ENCODE measurements at regions not wholly inside any gene's neighbourhood (a gene's known extent, or its start where the extent isn't known, plus 50 kb on each side); places are given as distances from the start of the nearest gene placed in this dataset.

- H3K27ac Mint-ChIP-seq: peak overlapping the region; percentile 51
- intact Hi-C loops (cut with micrococcal nuclease): no loop called here
- peaks cover 25% of the 10 kb centered on the region for H3K4me1 Mint-ChIP-seq (ENCODE audit: low read depth)
- H3K36me3 Mint-ChIP-seq (ENCODE audit: low read depth): no peaks in the 10 kb centered on the region
- H3K4me3 Mint-ChIP-seq: no peak overlapping the region
- peaks cover under 1% of the 10 kb centered on the region for H3K9me3 Mint-ChIP-seq
- peaks cover 15% of the 10 kb centered on the region for H3K27me3 Mint-ChIP-seq
These were observed 276.9 kb upstream of the RUNX1 start for GRCh38 chr21:35325953-35326352.

DNA sequence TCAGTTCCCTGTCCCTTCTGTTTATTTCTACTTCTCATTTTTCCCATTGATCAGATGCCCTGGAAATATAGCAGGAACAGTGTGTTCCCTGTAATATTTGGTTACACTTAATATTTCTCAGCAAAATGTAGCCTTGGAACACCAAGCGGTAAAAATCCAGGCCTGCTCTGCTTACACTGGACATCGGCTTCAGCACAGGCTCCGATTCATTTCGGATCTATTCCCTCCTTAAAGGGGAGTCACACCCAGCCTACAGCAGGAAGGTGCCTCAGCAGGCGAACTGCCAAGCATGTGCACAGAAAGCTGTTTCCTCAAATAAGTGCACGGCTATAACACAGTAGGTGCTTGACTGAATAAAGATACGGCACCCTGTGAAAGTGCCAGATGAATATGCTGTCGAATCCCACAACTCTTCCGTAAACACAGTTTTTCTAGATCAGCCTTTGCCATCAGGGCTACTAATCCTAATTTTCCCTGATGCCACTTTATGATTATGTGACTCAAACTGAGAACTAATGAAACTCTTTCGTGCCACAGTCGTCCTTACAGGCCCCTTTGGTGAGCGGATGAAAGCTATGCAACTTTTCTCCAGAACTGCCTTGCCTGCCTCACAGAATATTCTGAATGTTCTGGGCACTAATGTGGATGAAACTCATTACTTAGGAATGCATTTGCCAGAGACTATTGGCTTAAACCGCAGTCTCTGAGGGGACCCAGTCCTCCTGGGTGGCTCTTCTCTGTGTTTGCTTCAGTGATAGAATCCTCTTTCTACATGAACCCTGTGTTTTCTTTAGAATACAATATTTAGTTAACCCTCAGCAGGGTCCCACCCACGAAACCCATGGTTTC lies 275.5 kb upstream of the RUNX1 start:
- H3K4me1 Mint-ChIP-seq (ENCODE audit: low read depth): peaks cover 24% of the 10 kb centered on the region
- intact Hi-C loops (cut with micrococcal nuclease): no loop called here
- peaks cover 20% of the 10 kb centered on the region for H3K27me3 Mint-ChIP-seq
- peak overlapping the region; percentile 16 for H3K27ac Mint-ChIP-seq
- no peaks in the 10 kb centered on the region for H3K9me3 Mint-ChIP-seq
- H3K4me3 Mint-ChIP-seq: no peak overlapping the region
- H3K36me3 Mint-ChIP-seq (ENCODE audit: low read depth): no peaks in the 10 kb centered on the region

DNA sequence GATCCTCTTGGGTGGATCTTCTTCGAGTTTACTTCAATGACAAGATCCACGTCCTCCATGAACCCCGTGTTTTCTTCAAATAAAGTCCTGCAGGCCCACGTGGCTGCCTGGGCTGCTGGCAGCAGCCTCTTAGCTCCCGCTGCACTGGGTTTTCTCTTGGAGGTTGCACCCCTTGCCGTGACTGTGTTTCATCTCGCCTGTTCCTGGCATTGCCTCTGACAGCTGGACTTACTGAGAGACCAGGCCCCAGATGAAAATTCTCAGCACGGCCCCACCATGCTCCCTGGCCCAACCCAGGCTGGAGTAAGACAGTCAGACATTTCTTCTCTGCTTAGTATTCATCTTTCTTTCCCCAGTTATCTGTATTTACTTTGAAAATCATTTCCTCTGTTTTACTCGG lies 274.8 kb upstream of the RUNX1 start:
- Mint-ChIP-seq H3K27ac (peak overlapping the region; percentile 16), H3K36me3 (ENCODE audit: low read depth) (no peaks in the 10 kb centered on the region), H3K4me1 (ENCODE audit: low read depth) (peaks cover 20% of the 10 kb centered on the region), H3K9me3 (no peaks in the 10 kb centered on the region), H3K27me3 (peaks cover 24% of the 10 kb centered on the region), H3K4me3 (no peak overlapping the region)
- intact Hi-C loops (cut with micrococcal nuclease): no loop called here

GRCh38 chr21:35321322-35322200 lies 272.5 kb upstream of the RUNX1 start:
- H3K4me3 Mint-ChIP-seq: no peak overlapping the region
- H3K9me3 Mint-ChIP-seq: no peaks in the 10 kb centered on the region
- H3K4me1 Mint-ChIP-seq (ENCODE audit: low read depth): peaks cover 18% of the 10 kb centered on the region
- intact Hi-C loops (cut with micrococcal nuclease): no loop called here
- no peak overlapping the region for H3K27ac Mint-ChIP-seq
- H3K27me3 Mint-ChIP-seq: peaks cover 20% of the 10 kb centered on the region
- no peaks in the 10 kb centered on the region for H3K36me3 Mint-ChIP-seq (ENCODE audit: low read depth)

DNA sequence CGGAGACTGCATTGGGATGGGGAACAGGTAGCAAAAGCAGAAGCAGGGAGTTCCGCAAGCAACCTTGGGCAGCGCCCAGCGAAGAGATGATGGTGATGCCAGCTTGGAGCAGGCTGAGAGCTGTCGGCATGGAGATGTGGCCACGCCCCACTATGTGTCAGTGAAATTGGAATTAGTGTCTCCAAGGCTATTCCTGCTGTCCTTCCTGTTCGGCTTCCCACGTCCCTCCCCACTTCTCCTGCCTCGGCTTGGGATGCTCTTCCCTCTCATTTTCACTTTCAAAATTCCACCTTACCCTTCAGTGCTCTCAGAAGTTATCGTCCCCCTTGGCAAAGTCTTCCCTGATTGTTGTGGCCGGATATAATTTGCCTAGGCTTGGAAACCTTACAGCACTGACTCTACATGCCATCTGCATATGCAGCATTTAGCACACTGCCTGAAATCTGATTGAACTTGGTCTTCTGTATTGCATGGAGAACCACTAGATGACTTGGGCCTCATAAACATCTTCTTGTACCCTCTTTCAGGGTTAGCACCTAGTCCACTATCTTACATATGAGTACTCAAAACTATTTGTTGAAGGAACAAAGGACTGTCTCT lies 270.7 kb upstream of the RUNX1 start:
- Mint-ChIP-seq H3K36me3 (ENCODE audit: low read depth) (no peaks in the 10 kb centered on the region), H3K4me1 (ENCODE audit: low read depth) (peaks cover 11% of the 10 kb centered on the region), H3K27me3 (peaks cover 19% of the 10 kb centered on the region), H3K27ac (no peak overlapping the region), H3K9me3 (no peaks in the 10 kb centered on the region), H3K4me3 (no peak overlapping the region)
- intact Hi-C loops (cut with micrococcal nuclease): no loop called here

- Mint-ChIP-seq H3K4me1 (ENCODE audit: low read depth) (peaks cover 9% of the 10 kb centered on the region), H3K9me3 (no peaks in the 10 kb centered on the region), H3K36me3 (ENCODE audit: low read depth) (no peaks in the 10 kb centered on the region), H3K4me3 (no peak overlapping the region), H3K27me3 (peaks cover 24% of the 10 kb centered on the region), H3K27ac (no peak overlapping the region)
- intact Hi-C loops (cut with micrococcal nuclease): no loop called here
These were observed 267.8 kb upstream of the RUNX1 start for GRCh38 chr21:35316933-35317332.

DNA sequence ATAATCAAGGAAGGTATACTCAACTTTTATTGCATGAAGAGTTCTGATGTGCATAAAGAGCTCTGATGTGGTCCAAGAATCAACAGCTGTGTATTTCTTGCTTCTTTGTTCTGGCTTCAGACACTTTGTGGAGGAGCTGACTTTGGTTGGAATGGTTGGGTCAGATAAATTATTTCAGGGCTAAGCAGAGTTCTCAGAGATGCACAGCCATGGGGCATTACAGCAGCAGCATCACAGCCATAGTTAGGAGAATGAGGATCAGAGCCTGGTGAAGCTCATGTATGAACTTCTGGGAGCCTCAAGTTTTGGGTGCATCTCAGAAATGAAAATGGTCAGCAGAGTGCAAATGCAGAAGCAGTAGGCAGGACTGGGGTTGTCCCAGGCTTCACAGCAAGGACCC lies 267.4 kb upstream of the RUNX1 start:
- H3K9me3 Mint-ChIP-seq: no peaks in the 10 kb centered on the region
- H3K27ac Mint-ChIP-seq: no peak overlapping the region
- intact Hi-C loops (cut with micrococcal nuclease): no loop called here
- H3K4me1 Mint-ChIP-seq (ENCODE audit: low read depth): peaks cover 9% of the 10 kb centered on the region
- no peak overlapping the region for H3K4me3 Mint-ChIP-seq
- H3K27me3 Mint-ChIP-seq: peaks cover 24% of the 10 kb centered on the region
- no peaks in the 10 kb centered on the region for H3K36me3 Mint-ChIP-seq (ENCODE audit: low read depth)

- Mint-ChIP-seq H3K4me1 (ENCODE audit: low read depth) (peaks cover 9% of the 10 kb centered on the region), H3K27ac (no peak overlapping the region), H3K9me3 (no peaks in the 10 kb centered on the region), H3K36me3 (ENCODE audit: low read depth) (no peaks in the 10 kb centered on the region), H3K4me3 (no peak overlapping the region), H3K27me3 (peaks cover 21% of the 10 kb centered on the region)
- intact Hi-C loops (cut with micrococcal nuclease): no loop called here
These were observed 265.9 kb upstream of the RUNX1 start for GRCh38 chr21:35314857-35315582.

- Mint-ChIP-seq H3K27ac (peak overlapping the region; percentile 68), H3K4me1 (ENCODE audit: low read depth) (peaks cover 9% of the 10 kb centered on the region), H3K27me3 (peaks cover 14% of the 10 kb centered on the region), H3K9me3 (peaks cover 9% of the 10 kb centered on the region), H3K4me3 (no peak overlapping the region), H3K36me3 (ENCODE audit: low read depth) (no peaks in the 10 kb centered on the region)
- intact Hi-C loops (cut with micrococcal nuclease): no loop called here
These were observed 262.9 kb upstream of the RUNX1 start for GRCh38 chr21:35311985-35312384.

GRCh38 chr21:35309316-35309715 lies 260.2 kb upstream of the RUNX1 start:
- peaks cover 9% of the 10 kb centered on the region for H3K4me1 Mint-ChIP-seq (ENCODE audit: low read depth)
- no peak overlapping the region for H3K4me3 Mint-ChIP-seq
- H3K27me3 Mint-ChIP-seq: peaks cover 10% of the 10 kb centered on the region
- peaks cover 9% of the 10 kb centered on the region for H3K9me3 Mint-ChIP-seq
- H3K36me3 Mint-ChIP-seq (ENCODE audit: low read depth): no peaks in the 10 kb centered on the region
- intact Hi-C loops (cut with micrococcal nuclease): no loop called here
- no peak overlapping the region for H3K27ac Mint-ChIP-seq

DNA sequence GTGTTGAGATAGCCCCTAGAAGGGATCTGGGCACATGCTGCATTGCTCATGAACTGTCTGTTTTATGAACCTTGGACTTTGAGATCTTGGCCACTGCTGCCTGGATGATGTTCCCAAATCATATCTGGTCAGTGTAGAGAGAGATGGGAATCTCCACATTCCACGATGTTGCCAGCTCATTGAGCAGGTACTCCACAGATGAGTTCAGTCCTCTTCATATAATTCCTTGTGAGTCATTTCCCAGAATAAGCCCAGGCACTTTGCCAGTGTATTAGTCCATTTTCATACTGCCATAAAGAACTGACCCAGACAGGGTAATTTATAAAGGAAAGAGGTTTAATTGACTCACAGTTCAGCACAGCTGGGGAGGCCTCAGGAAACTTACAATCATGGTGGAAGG lies 254.0 kb upstream of the RUNX1 start:
- H3K36me3 Mint-ChIP-seq (ENCODE audit: low read depth): peaks cover 7% of the 10 kb centered on the region
- H3K4me3 Mint-ChIP-seq: no peak overlapping the region
- intact Hi-C loops (cut with micrococcal nuclease): no loop called here
- peaks cover 34% of the 10 kb centered on the region for H3K4me1 Mint-ChIP-seq (ENCODE audit: low read depth)
- peaks cover 21% of the 10 kb centered on the region for H3K9me3 Mint-ChIP-seq
- H3K27ac Mint-ChIP-seq: peak overlapping the region; percentile 53
- H3K27me3 Mint-ChIP-seq: peaks cover 5% of the 10 kb centered on the region

DNA sequence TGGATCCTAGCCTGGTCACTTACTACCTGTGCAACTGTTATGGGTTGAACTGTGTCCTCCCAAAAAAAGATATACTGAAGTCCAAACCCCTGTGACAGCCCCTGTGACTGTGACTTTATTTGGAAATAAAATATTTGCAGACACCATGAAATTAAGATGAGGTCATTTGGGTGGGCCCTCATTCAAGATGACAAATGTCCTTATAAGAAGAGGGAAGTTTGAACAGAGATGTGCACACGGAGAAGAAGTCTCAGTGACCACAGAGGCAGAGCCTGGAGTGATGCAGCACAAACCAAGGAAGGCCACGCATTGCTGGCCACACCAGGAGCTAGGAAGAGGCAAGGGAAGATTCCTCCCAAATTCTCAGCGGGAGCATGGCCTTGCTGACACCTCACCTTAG lies 249.7 kb upstream of the RUNX1 start:
- Mint-ChIP-seq H3K27ac (peak overlapping the region; percentile 73), H3K9me3 (peaks cover 17% of the 10 kb centered on the region), H3K27me3 (no peaks in the 10 kb centered on the region), H3K4me3 (no peak overlapping the region), H3K36me3 (ENCODE audit: low read depth) (peaks cover 11% of the 10 kb centered on the region), H3K4me1 (ENCODE audit: low read depth) (peaks cover 37% of the 10 kb centered on the region)
- intact Hi-C loops (cut with micrococcal nuclease): loop anchor here (5.0 kb wide), 1 partner anchor 179 kb away; no protein-coding TSS in a partner anchor

- Mint-ChIP-seq H3K27ac (peak overlapping the region; percentile 73), H3K4me3 (no peak overlapping the region), H3K27me3 (no peaks in the 10 kb centered on the region), H3K9me3 (peaks cover 7% of the 10 kb centered on the region), H3K36me3 (ENCODE audit: low read depth) (peaks cover 4% of the 10 kb centered on the region), H3K4me1 (ENCODE audit: low read depth) (peaks cover 37% of the 10 kb centered on the region)
- intact Hi-C loops (cut with micrococcal nuclease): loop anchor here (5.0 kb wide), 1 partner anchor 180 kb away; no protein-coding TSS in a partner anchor
These were observed 248.6 kb upstream of the RUNX1 start for GRCh38 chr21:35297665-35298064.

Measured in dendritic cell treated with granulocyte-macrophage colony-stimulating factor and Interleukin-4, amounts not matched to agents 40 ng/mL and 50 ng/mL, for 4 days (primary cell).